Lung (tissue), 11 donors: ENCODE measurements at regions not wholly inside any gene's neighbourhood (a gene's known extent, or its start where the extent isn't known, plus 50 kb on each side); places are given as distances from the start of the nearest gene placed in this dataset.

Experiments
- ATAC-seq: fragments of 200-7000 bp; cut with Tn5 transposase; one replicate; pipeline ENCODE4 v1.9.1; 2020; ENCODE audit warnings: moderate number of reproducible peaks; ENCODE audit not compliant: insufficient read depth, low FRiP score
- DNase-seq, 3 donors: peaks; one replicate each; pipeline ENCODE4 v3.0.0-alpha.2; 2013 to 2017
- H3K27ac ChIP-seq, 2 donors: one replicate each; pipeline ENCODE4 v1.5.1; 2013; ENCODE audit warnings: mild to moderate bottlenecking in 2 of 2, moderate library complexity in 2 of 2, control low read depth in 1 of 2, inconsistent platforms in 1 of 2, low read depth in 1 of 2, low read length in 1 of 2
- H3K27me3 ChIP-seq, 3 donors: one replicate each; pipeline ENCODE4 v1.5.1; 2013; ENCODE audit warnings: low read length in 2 of 3; ENCODE audit not compliant: control insufficient read depth in 3 of 3, insufficient read depth in 3 of 3
- H3K36me3 ChIP-seq, 4 donors: one replicate each; pipeline ENCODE4 v1.5.1; 2013; ENCODE audit warnings: low read length in 4 of 4, mild to moderate bottlenecking in 1 of 4, moderate library complexity in 1 of 4; ENCODE audit not compliant: control insufficient read depth in 4 of 4, insufficient read depth in 4 of 4
- H3K4me1 ChIP-seq, 5 donors: one replicate each; pipeline ENCODE4 v1.5.1; 2013; ENCODE audit warnings: low read length in 5 of 5, mild to moderate bottlenecking in 2 of 5, moderate library complexity in 1 of 5; ENCODE audit not compliant: control insufficient read depth in 5 of 5, insufficient read depth in 5 of 5
- H3K4me3 ChIP-seq: one replicate; pipeline ENCODE4 v1.5.1; 2013; ENCODE audit warnings: mild to moderate bottlenecking, control low read depth, moderate library complexity
- H3K9ac ChIP-seq, 2 donors: one replicate each; pipeline ENCODE4 v1.5.1; 2013; ENCODE audit warnings: low read length in 2 of 2, control low read depth in 1 of 2; ENCODE audit not compliant: insufficient read depth in 1 of 2
- H3K9me3 ChIP-seq, 4 donors: one replicate each; pipeline ENCODE4 v1.5.1; 2013; ENCODE audit warnings: low read length in 3 of 4, mild to moderate bottlenecking in 1 of 4, moderate library complexity in 1 of 4; ENCODE audit not compliant: control insufficient read depth in 4 of 4, insufficient read depth in 3 of 4
- CTCF ChIP-seq: IDR thresholded peaks from 2 replicates; pipeline ENCODE4 v1.5.1; 2012; ENCODE audit warnings: mild to moderate bottlenecking; ENCODE audit errors: control extremely low read depth, extremely low read depth
- whole genome bisulfite sequencing, 2 donors: extraction: QIAGEN DNeasy Blood & Tissue Kit; methylation state at CpG; one replicate each; pipeline ENCODE4 v1.1.7; 2013; 5-methylcytosine and 5-hydroxymethylcytosine counted together
- donor health status: control.
- donor health status: control.
- donor health status: Bipolar disorder and iron deficiency.
- donor health status: healthy.
- donor health status: DM: yes; HTN: yes; CAD: no.

DNA sequence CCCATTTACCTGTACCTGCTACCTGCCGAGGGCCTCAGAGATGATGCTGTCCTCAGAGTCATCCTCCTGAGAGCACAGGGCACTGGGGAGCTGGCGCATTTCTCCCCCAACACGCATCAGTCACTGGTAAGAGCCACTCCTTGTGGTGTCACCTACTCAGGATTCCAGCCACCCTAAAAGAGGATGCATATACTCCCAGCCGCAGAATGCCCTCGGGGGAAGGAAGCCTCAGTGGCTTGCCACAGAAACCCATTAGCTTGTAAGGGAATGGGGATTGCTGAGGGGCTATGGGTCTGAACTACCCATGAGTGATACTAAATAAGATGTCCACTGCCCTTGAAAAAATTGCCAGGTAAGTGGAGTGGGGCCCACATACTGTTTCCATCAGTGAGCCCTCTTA is 279.2 kb downstream of the WDR11 start:
- ATAC-seq (no peak), DNase-seq (no peak)
- Histone ChIP-seq H3K9ac (no peak overlapping the region), H3K9me3 (peaks cover 0 to 5% (median 0%) of the 10 kb centered on the region in 4 donors), H3K27me3 (no peaks in the 10 kb centered on the region), H3K4me1 (peaks cover 0 to 38% (median 17%) of the 10 kb centered on the region in 5 donors), H3K36me3 (no peaks in the 10 kb centered on the region), H3K4me3 (no peak overlapping the region), H3K27ac (no peak overlapping the region)
- WGBS, 2 donors = 92 to 96% methylated on average over 5 of the region's 5 CpGs
- no peak for TF ChIP-seq CTCF

- no peak overlapping the region for H3K9ac ChIP-seq
- TF ChIP-seq CTCF = no peak
- H3K4me1 ChIP-seq = peaks cover 0 to 38% (median 17%) of the 10 kb centered on the region in 5 donors
- H3K27ac ChIP-seq = no peak overlapping the region
- no peak overlapping the region for H3K4me3 ChIP-seq
- peaks cover 0 to 4% (median 0%) of the 10 kb centered on the region in 4 donors for H3K9me3 ChIP-seq
- DNase-seq (no peak), ATAC-seq (no peak)
- no peaks in the 10 kb centered on the region for H3K27me3 ChIP-seq
- 82 to 83% methylated on average over 5 of the region's 5 CpGs for WGBS, 2 donors
- H3K36me3 ChIP-seq = no peaks in the 10 kb centered on the region
These were observed 279.9 kb downstream of the WDR11 start for GRCh38 chr10:121131014-121131413.

DNA sequence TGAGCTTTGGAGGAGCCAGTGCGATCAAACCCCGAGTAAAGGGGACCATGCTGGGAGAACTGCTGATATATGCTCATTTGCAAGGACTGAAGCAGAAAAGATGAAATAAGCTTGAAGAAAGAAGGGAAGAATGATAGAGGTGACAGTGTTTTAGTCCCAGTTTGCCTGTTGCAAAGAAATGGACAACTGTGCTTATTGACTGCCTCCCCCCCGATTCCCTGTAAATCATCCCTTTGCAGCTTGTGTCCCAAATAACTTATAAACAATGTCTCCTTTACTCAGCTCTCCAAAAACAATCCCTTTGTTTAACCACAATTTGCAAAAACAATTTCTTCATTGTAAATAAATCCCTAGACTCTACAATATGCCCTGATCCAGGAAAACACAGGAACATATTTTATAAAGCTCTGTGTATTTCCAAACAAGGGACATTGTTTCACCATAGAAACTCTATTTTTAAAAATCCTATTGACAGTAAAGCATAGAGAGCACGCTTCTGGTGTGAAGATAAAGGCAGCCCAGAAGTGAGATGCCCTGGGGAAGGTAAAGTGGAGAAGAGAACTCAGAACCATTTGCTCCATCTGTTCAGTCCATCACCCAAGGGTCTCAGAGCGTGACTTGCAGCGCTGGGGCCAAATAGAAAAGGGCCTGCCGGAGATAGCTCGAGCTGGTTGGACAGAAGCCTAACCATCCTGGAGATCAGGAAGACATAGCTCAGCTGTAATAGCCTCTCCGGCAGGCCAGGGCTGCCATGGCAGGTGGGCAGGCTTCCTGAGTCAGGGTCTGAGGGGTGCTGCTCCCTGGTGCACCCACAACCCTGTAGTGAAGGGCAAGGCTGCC is 280.5 kb downstream of the WDR11 start:
- ATAC-seq (no peak), DNase-seq (no peak)
- H3K27me3 ChIP-seq = no peaks in the 10 kb centered on the region
- H3K36me3 ChIP-seq = no peaks in the 10 kb centered on the region
- no peak for TF ChIP-seq CTCF
- H3K9me3 ChIP-seq = peaks cover 0 to 1% (median 0%) of the 10 kb centered on the region in 4 donors
- peaks cover 0 to 37% (median 17%) of the 10 kb centered on the region in 5 donors for H3K4me1 ChIP-seq
- no peak overlapping the region for H3K27ac ChIP-seq
- no peak overlapping the region for H3K9ac ChIP-seq
- 81 to 86% methylated on average over 9 of the region's 9 CpGs for WGBS, 2 donors
- H3K4me3 ChIP-seq = no peak overlapping the region
